C4-2B (cell line): ENCODE measurements at regions not wholly inside any gene's neighbourhood (a gene's known extent, or its start where the extent isn't known, plus 50 kb on each side); places are given as distances from the start of the nearest gene placed in this dataset.

Experiments
- ZFX ChIP-seq: fragments of 450-650 bp; IDR thresholded peaks from 2 replicates; pipeline ENCODE4 v1.6.1; 2017
- TF ChIP-seq, protein P1 (sequence below): fragments of 450-650 bp; conservative IDR thresholded peaks from 2 replicates; pipeline ENCODE4 v1.5.1; 2017; ENCODE audit warnings: mild to moderate bottlenecking

DNA sequence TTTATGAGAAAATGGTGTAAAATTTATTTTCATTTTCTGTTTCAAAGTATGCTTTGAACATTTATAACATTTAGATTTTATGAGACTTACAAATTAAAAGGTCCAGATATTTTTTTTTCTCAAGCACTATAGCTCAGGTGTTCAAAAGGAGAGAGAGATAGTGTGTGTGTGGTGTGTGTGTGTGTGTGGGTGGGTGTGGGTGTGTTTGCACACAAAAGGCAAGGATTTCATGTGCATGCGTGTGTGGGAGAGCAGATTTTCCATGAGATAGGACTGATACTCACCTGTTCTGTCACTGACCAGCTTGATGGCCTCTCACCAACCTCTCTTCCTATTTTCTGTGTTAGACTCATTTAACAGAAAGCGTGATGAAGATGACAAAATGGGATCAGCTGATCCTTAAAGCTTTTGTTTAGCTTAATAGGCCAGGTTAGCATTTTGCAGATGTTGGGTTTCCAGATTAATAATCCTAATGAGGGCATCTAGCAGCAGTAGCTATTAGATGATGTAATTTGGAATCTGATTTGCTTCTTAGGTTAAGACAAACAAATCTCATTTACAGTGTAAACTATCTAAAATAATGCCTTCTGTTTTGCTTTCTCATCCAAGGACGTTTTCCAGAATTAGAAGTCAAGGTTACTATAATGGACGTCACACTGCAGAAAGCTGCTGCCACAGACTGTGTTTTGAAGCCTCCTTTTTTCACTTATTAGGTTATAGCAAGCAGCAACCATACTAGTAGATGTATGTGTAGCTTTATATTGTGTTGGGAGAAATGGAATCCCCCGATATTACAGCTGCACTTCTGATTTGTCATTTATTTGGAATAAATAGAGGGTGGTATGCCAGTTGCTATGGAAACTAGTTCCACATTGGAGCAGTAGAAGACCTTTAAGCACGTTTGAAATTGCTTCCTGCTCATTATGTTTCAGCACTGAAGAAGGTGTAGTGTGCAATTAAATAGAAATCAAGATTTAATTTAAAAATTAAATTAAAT lies 355.6 kb downstream of the TAF11L14 start:
- TF ChIP-seq, protein P1, sequence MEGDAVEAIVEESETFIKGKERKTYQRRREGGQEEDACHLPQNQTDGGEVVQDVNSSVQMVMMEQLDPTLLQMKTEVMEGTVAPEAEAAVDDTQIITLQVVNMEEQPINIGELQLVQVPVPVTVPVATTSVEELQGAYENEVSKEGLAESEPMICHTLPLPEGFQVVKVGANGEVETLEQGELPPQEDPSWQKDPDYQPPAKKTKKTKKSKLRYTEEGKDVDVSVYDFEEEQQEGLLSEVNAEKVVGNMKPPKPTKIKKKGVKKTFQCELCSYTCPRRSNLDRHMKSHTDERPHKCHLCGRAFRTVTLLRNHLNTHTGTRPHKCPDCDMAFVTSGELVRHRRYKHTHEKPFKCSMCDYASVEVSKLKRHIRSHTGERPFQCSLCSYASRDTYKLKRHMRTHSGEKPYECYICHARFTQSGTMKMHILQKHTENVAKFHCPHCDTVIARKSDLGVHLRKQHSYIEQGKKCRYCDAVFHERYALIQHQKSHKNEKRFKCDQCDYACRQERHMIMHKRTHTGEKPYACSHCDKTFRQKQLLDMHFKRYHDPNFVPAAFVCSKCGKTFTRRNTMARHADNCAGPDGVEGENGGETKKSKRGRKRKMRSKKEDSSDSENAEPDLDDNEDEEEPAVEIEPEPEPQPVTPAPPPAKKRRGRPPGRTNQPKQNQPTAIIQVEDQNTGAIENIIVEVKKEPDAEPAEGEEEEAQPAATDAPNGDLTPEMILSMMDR, result no peak
- no peak for TF ChIP-seq ZFX
